Globus pallidus (tissue), 1 donor: ENCODE measurements at regions not wholly inside any gene's neighbourhood (a gene's known extent, or its start where the extent isn't known, plus 50 kb on each side); places are given as distances from the start of the nearest gene placed in this dataset.
"Not testable (repeated sequence)": the region's sequence is repeated elsewhere in the genome, so short reads cannot be mapped to it uniquely, and the experiment has no call there.

Experiments
- DNase-seq: peaks from one replicate; pipeline ENCODE4 v3.0.0-alpha.2; 2015; ENCODE audit warnings: low spot score

GRCh38 chr16:26594666-26595065 is 472.1 kb upstream of the C16orf82 start:
- DNase-seq = no peak

DNA sequence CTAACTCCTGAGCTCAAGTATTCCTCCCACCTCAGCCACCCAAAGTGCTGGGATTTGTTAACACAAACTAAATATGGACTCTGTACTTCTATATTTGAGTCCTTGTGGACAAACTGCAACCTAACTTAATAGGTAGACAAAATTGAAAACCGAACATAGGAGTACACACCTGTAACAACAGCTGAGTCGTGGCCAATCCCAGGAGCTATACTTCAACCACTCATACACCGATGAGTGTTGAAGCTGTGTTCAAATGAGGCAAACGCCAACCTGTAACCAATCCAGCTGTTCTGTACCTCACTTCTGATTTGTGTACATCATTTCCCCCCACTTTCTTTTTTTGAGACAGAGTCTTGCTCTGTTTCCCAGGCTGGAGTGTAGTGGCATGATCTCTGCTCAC is 471.5 kb upstream of the C16orf82 start:
- no peak for DNase-seq

DNA sequence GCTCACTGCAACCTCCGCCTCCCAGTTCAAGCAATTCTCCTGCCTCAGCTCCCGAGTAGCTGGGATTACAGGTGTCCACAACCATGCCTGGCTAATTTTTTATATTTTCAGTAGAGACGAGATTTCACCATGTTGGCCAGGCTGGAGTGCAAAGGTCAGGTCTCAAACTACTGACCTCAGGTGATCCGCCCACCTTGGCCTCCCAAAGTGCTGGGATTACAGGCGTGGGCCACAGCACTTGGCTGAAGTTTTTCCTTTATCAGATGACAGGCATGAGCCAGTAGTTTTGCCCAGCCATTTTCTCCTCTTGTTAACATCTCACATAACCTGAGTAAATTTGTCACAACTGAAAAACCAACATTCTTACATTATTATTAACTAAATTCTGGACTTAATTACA is 470.7 kb upstream of the C16orf82 start:
- DNase-seq = not testable (repeated sequence)

DNA sequence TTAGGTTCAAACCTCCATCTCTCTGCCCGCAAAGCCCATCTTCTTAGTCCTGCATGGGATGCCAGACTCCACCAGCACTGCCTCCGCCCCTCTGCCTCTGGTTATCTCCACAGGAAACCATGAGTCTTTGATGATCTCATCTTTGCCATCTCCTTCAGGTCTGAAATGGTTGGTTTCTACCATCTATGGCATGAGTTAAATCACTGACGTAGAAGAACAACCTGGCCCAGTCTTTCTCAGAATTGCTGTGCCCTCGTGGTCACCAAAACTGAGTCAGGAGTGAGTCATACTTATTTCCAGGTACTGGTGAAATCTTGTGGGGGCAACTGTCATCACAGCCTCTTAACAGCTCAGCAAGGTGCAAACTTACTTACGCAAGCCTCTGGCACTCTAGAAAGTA is 468.7 kb upstream of the C16orf82 start:
- DNase-seq = no peak

- DNase-seq = no peak
Measured at GRCh38 chr16:26598998-26599784, 467.5 kb upstream of the C16orf82 start.

DNA sequence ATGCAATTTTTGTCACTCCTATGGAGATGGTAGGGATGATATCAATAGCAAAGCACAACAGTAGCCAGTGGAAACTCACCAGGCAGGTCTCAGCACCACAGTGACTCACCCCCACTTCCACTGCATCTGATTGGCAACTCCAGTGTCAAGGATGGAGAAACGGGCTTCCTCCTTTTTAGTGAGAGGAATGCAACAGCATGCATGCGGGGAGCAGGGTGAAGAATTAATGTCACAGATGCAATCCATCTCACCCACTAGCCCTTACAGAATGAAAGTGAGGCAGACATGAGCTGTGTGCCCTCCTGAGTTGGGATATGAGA is 467.0 kb upstream of the C16orf82 start:
- DNase-seq = no peak

DNA sequence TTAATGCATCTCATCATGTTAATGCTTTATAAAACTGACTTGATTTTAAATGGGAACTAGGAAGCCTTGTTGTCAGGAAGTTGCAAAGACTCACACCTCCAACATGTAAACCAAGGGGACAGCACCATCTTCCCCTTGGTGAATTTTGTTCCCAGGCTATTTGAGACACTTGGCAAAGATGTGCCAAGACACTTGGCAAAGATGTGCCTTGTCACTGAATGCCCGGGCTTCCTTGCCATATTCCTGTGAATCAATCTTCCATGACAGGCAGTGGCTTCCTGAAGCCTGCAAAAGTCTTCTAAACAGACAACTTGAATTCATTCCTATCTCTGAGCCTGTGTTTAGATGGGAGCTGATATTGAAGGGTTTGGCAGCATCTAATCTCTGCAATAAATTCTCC is 465.4 kb upstream of the C16orf82 start:
- DNase-seq = no peak

- no peak for DNase-seq
Measured at GRCh38 chr16:26605626-26606271, 461.0 kb upstream of the C16orf82 start.

DNA sequence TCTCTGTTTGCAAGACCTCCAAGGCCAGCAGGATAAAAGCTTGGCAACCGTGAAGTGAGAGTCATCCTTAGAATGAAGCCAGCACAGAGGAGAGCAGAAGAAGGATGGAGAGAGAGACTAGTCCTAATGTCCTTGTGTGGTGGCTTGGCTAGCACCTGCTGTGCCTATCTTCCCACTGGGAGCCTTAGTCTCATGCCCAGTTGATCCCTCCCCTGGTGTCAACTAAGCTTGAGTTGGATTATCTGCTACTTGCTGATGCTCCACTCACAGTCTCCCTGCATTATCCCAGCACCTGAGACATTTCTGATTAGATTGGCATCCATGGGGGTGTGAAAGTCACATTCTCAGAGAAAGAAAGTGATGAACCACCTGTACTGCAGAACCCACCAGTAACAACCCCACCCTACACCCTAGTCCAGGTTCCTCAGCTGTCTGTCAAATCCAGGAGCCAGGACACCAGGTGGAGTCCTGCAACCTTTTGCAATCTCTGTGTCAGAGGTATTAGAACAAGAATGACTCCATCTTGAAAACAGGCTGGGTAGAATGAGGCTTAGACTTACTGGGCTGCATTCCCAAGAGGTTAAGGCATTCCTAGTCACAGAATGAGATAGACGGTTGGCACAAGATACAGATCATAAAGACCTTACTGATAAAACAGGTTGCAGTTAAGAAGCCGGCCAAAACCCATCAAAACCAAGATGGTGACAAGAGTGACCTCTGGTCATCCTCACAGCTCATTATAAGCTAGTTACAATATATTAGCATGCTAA is 460.2 kb upstream of the C16orf82 start:
- DNase-seq = no peak

DNA sequence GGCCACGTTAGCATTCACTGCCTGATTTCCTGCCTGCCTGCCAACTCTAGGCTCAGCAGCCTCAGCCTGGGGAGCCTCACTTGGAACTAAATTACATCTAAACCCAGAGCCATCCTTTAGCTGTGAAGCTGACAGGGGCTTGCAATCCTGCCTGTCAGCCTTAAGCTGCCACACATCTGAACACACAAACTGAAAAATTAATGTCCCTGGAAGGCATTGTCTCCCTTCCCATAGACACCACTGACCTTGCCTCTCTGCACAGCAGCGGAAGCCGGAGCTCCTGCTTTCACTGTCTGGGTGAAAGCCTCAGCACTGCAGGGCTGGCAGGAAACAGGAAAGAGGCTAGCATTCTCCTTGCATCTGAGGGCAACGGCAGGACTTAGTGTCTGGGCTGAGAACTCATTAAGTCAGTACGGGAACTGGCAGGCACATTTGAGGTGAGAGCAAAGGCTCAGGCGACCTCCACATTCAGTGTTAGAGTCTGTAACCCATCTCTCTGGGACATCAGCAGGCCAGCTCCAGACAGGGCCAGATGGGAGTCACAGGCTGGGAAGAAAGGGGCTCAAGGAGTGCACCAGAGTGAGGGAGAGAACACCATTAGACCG is 452.4 kb upstream of the C16orf82 start:
- DNase-seq = no peak

DNA sequence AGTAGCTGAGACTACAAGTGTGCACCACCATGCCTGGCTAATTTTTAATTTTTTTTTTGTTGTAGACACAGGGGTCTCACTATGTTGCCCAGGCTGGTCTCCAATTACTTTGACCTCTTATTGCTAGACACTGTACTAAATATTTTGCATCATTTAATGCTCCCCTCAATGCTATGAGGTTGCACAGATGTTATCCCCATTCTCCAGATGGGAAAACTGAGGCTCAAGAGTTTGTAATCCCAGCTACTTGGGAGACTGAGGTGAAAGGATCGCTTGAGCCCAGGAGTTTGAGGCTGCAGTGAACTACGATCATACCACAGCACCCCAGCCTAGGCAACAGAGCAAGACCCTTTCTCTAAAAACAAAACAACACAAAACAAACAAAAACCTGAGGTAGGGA is 443.3 kb upstream of the C16orf82 start:
- DNase-seq = no peak

DNA sequence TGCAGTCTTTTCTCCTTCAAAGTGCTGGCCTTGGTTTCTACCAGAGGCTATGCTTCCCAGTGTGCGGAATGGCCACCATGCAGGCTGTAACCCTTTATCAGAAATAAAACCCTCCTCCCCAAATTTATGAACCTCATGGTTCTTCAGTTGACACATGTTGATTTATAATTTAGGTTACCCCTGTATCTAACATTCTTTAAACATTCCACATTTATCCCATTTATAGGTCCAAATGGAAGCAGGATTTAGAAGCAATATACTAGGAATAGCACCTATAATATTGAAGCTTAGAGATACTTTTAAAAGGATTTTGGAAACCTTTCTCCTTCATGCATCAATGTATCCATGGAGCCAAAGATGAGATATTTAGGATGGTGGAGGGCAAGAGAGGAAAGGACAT is 438.8 kb upstream of the C16orf82 start:
- no peak for DNase-seq

DNA sequence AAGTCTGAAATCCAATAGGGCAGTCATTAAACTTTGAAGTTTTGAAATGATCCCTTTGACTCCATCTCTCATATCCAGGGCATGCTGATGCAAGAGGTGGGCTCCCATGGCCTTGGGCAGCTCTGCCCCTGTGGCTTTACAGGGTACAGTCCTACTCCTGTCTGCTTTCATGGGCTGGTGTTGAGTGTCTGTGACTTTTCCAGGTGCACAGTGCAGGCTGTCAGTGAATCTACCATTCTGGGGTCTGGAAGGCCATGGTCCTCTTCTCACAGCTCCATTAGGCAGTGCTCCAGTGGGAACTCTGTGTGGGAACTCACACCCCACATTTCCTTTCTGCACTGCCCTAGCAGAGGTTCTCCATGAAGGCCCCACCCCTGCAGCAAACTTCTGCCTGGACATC is 435.4 kb upstream of the C16orf82 start:
- not testable (repeated sequence) for DNase-seq

- DNase-seq = no peak
Measured at GRCh38 chr16:26642047-26642664, 424.6 kb upstream of the C16orf82 start.

GRCh38 chr16:26643519-26643918 is 423.2 kb upstream of the C16orf82 start:
- no peak for DNase-seq

GRCh38 chr16:26644912-26645543 is 421.7 kb upstream of the C16orf82 start:
- DNase-seq = peak; percentile 11

- DNase-seq = peak; percentile 40
Measured at GRCh38 chr16:26645614-26646013, 421.1 kb upstream of the C16orf82 start.

DNA sequence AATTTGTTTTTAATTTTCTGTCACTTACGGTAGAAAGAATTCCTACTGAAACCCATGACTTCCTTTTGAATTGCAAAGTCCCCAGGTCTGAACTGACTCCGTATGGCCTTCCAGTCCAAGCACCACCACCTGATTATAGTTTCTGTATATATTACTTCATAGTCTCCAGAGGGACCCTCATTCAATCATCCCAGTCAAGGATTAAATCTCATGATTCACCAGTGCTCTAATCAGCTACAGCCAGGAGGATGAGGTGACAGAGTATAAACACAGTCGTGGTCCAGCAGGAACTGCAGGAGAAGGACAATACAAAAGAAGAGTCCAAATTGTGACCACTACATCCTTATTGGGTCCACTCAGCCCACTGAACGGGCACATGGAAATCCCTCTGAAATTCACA is 418.9 kb upstream of the C16orf82 start:
- DNase-seq = no peak

GRCh38 chr16:26648851-26649250 is 417.9 kb upstream of the C16orf82 start:
- no peak for DNase-seq

- DNase-seq = no peak
Measured at GRCh38 chr16:26649381-26650045, 417.2 kb upstream of the C16orf82 start.

- DNase-seq = no peak
Measured at GRCh38 chr16:26651464-26651863, 415.3 kb upstream of the C16orf82 start.
